Stimulated activated CD8-positive, alpha-beta memory T cell treated with anti-CD3 and anti-CD28 coated beads, Interleukin-12 subunit alpha, Interleukin-12 subunit beta, amount 100 ng/mL, for 4 hours (primary cell): ENCODE measurements at regions not wholly inside any gene's neighbourhood (a gene's known extent, or its start where the extent isn't known, plus 50 kb on each side); places are given as distances from the start of the nearest gene placed in this dataset.
"Not testable (repeated sequence)": the region's sequence is repeated elsewhere in the genome, so short reads cannot be mapped to it uniquely, and the experiment has no call there.

Source experiments
- DNase-seq: peaks from one replicate; pipeline ENCODE4 v3.0.0-alpha.2; 2020; ENCODE audit warnings: low read depth

- no peak for DNase-seq
Measured at GRCh38 chr9:73219985-73220626, 68.4 kb downstream of the ANXA1 start.

DNA sequence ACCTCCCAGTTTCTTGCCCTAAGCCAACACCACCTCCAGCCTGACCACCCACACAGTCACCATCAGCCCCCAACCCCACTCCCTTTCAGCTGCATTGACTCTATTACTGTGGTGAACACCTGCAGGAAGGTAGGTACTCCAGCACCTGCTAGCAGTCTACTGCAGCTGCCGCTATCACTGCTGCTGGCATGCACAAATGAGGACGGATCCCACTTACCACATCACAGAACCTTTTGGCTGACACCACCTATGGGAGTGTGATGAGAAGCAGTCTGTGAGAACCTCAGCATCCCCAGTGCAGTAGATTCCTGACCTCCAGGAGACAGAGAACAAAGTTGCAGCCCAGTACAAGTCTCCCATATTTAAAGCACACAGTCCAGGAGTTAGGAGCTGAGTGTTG is 71.9 kb downstream of the ANXA1 start:
- DNase-seq, result no peak

DNA sequence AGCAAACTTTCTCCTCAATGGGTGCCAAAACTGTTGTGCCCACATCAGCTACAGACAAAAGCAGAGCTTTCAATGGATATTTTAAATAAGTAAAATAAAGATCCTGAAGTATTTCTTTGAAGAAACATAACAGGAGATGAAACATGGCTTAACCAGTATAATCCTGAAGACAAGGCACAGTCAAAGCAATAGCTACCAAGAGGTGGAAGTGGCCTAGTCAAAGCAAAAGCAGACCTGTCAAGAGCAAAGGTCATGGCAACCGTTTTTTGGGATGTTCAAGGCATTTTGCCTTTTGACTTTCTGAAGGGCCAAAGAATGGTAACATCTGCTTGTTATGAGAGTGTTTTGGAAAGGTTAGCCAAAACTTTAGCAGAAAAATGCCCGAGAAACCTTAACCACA is 77.9 kb downstream of the ANXA1 start:
- no peak for DNase-seq

GRCh38 chr9:73230251-73230650 is 78.6 kb downstream of the ANXA1 start:
- no peak for DNase-seq

- no peak for DNase-seq
Measured at GRCh38 chr9:73231203-73231602, 79.5 kb downstream of the ANXA1 start.

- no peak for DNase-seq
Measured at GRCh38 chr9:73233359-73234007, 81.8 kb downstream of the ANXA1 start.

DNA sequence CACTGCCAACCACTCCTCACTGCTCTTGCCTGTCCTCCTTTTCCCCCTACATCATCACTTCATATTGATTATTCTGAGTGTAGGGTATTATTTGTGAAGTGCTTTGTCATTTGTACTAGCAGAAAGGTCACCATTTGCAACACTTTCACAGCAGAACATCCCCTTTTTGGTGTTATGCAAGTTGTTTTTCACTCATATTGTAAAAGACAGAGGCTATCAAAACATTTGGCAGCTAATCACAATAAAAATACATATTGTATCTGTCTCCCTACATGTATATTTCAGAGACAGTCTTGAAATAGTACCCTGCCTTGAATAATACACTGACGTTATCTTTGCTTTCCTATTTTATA is 82.3 kb downstream of the ANXA1 start:
- no peak for DNase-seq

DNA sequence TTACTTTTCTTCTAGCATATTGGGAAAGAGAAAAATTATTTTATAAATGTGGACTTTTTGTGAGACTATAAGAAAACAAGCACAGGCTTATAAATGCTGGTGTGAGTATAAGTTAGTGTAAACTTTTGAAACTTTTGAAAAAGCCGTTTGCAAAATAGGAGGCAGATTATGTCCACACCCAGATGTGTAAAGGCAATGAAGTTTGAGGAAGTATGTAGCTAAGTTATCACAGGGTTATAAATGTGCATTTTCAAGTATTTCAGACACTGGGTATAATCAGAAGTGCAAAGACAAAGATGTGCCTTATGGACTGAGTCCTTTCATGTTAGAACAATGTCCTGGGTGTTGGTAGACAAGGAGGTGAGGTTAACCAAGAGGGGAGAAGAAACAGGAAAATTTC is 85.5 kb downstream of the ANXA1 start:
- DNase-seq, result no peak

GRCh38 chr9:73239570-73240265 is 88.1 kb downstream of the ANXA1 start:
- DNase-seq, result no peak

DNA sequence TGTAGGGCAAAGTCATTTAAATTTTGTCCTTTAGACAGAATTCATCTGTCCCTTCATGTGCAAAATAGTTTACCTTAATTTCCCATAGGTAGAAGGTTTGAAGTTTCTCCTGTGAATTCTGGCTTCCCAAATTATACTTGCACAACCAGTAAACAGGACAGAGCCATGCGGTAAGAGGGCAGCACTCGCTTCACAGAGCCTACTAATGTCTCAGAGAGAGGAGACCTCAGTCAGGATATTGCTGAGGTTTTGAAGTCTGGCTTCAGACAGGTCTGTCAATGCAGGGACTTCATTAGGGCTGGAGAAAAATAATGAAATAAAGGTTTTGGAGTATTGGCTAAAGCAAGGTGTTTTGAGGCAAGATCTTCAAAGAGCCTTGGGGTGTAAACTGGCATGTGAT is 91.4 kb downstream of the ANXA1 start:
- no peak for DNase-seq

DNA sequence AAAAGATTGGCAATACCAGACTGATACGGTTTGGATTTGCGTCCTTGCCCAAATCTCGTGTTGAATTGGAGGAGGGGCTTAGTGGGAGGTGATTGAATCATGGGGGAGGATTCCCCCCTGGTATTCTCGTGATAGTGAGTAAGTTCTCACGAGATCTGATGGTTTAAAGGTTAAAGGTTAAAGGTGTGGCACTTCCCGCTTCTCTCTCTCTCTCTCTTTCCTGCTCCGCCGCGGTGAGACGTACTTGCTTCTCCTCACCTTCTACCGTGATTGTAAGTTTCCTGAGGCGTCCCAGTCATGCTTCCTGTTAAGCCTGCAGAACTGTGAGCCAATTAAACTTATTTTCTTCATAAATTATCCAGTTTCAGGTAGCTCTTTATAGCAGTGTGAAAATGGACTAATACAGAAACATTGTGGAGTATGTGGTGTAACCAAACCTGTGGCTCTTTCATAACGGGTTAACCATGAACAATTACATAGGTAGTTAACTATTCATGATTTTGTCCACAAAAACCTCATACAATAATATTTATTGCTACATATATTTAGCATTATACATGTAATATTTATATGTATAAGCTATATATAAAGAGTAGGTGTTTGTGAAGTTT is 107.5 kb downstream of the ANXA1 start:
- DNase-seq, result no peak

DNA sequence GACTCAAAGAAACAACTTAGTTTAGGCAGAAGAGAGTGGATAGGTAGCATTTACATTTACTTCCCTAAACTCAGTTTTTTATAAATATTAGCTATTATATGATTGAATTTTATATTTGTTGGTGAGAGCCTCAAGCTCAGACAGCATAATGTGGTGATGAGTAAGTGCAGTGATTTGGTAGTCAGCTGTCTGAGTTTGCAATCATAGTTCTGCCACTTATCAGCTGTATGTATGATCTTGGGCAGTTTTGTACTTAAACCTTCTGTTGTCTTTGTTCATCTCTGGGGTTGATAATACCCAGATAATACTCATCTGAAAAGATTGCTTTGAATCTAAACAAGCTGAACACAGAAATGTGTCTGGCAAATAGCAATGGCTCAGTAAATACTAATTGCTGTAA is 108.8 kb downstream of the ANXA1 start:
- no peak for DNase-seq

DNA sequence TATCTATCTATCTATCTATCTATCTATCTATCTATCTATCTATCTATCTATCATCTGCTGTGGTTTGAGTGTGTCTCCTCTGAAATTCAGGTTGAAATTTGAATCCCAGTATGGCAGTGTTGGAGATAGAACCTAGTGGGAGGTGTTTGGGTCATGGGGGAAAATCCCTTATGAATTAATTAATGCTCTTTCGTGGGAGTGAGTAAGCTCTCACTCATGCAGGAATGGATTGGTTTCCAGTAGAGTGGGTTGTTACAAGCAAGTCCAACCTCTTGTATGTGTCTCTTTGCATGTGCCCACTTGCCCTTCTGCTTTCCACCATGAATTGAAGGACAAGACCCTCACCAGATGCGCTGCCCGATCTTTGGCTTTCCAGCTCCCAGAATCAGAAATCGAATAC is 113.0 kb downstream of the ANXA1 start:
- DNase-seq, result no peak

- no peak for DNase-seq
Measured at GRCh38 chr9:73265876-73266275, 114.2 kb downstream of the ANXA1 start.

GRCh38 chr9:73269430-73270101 is 117.9 kb downstream of the ANXA1 start:
- DNase-seq, result no peak

DNA sequence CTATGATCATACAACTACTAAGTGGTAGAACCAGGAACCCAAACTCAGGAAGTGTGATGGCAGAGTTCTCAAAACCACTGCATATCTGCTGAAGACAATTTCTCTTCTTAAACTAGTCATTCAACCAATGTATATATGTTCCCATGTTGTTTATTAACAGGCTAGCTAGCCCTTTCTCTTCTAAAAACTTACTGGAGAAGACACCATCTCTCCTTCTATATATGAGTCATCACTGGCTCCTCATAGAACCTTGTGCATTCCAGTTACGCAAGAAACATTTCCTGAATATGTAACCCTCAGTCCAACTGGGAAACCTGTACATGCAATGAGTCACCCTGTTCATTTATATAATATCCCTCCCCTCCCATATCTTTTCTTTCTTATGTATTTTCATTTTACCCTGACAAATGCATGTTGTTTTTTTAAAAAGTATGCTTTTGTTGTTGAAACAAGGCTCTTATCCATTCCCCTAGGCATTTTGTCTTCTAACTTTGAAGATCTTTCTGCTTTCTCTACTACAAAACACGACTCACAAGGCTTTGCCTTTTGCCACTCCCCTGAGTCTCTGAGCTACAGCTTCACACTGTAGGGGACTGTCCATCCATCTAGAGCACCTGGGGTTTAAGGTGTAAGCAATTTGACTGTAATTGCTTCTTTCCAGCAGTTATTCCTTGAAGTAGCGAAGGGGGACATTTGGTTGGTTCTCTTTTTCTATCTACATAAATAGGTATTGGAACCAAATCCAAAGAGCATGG is 119.5 kb downstream of the ANXA1 start:
- no peak for DNase-seq

GRCh38 chr9:73280113-73280512 is 128.4 kb downstream of the ANXA1 start:
- no peak for DNase-seq

DNA sequence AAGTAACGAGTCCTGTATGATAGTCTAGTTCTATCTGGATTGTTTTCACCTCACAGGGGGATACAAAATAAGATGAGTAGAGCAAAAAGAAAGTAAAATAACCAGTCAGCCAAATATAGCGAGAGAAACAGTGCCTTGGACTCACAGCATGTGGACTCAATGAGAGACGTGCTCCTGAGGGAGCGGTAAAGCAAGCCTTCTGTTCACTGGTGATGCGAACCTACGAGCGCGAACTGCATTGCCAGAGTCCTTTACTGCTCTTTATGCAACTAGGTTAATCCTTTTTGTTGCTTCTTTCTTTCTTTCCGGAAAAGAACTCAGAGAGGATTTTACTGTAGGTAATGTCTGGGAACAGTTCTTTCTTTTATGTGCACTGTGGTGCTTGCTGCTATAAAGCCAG is 132.7 kb downstream of the ANXA1 start:
- no peak for DNase-seq

- DNase-seq, result no peak
Measured at GRCh38 chr9:73294336-73294735, 142.7 kb downstream of the ANXA1 start.

GRCh38 chr9:73325983-73326382 is 174.3 kb downstream of the ANXA1 start:
- no peak for DNase-seq

DNA sequence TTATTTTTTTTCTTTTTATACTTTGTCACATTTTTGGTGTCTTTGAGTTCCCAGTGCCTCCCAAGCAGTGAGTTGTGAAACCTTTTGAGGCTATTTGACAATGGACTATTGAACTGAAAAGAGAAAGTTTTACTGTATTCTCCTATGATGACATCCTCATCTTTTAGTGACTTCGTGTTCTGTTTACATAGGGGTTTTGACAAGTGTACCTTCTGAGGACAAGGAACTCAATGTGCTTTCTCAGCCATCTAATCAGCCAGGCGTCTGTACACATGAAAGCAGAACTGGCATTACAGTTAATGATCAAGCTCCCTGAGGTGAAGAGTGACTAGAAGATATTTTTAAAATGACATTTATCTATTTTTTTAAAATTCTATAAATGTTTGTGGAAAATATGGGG is 175.5 kb downstream of the ANXA1 start:
- no peak for DNase-seq

GRCh38 chr9:73337182-73337581 is 185.5 kb downstream of the ANXA1 start:
- not testable (repeated sequence) for DNase-seq
